Muscle of back (tissue), 3 donors: ENCODE measurements at regions not wholly inside any gene's neighbourhood (a gene's known extent, or its start where the extent isn't known, plus 50 kb on each side); places are given as distances from the start of the nearest gene placed in this dataset.
A peak's percentile ranks its signal among the peaks of the same experiment; 100 is the strongest.
"Not testable (repeated sequence)": the region's sequence is repeated elsewhere in the genome, so short reads cannot be mapped to it uniquely, and the experiment has no call there.

Experiments
- DNase-seq, 3 donors: peaks; one replicate each; pipeline versions ENCODE4 v3.0.0 to v3.0.0-alpha.2; 2013

DNA sequence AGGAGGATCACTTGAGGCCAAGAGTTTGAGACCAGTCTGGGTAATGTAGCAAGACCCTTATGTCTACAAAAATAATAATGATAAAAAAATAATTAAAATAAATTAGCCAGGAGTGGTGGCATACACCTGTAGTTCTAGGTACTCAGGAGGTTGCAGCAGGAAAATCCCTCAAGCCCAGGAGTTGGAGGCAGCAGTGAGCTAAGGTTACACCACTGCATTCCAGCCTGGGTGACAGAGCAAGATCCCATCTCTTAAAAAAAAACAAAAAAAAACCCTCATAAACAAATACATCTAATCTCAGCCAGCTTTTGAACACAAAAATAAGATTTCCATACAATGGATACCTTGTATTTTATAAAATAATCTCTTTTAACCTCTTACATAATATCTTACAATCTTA, 363.3 kb upstream of the KLF4 start:
- DNase-seq = no peak

DNA sequence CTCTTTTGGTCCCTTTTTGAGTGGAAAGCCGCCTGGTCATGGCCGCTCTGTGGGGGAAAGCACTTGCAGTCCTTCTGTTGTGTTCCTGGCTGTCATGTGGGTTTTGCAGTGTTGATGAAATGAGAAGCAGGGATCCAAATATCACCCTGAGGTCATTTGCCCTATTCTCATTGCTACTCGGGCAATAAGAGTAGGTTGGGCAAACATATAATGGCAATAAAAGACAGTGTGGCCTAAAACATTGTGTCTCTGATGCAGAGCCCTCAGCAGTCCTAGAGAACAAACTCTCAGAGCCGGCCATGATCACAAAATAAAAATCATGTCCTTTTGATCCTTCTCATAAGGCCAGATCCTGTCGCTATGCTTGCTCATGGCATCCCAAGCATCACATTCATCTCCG, 361.1 kb upstream of the KLF4 start:
- DNase-seq = no peak

DNA sequence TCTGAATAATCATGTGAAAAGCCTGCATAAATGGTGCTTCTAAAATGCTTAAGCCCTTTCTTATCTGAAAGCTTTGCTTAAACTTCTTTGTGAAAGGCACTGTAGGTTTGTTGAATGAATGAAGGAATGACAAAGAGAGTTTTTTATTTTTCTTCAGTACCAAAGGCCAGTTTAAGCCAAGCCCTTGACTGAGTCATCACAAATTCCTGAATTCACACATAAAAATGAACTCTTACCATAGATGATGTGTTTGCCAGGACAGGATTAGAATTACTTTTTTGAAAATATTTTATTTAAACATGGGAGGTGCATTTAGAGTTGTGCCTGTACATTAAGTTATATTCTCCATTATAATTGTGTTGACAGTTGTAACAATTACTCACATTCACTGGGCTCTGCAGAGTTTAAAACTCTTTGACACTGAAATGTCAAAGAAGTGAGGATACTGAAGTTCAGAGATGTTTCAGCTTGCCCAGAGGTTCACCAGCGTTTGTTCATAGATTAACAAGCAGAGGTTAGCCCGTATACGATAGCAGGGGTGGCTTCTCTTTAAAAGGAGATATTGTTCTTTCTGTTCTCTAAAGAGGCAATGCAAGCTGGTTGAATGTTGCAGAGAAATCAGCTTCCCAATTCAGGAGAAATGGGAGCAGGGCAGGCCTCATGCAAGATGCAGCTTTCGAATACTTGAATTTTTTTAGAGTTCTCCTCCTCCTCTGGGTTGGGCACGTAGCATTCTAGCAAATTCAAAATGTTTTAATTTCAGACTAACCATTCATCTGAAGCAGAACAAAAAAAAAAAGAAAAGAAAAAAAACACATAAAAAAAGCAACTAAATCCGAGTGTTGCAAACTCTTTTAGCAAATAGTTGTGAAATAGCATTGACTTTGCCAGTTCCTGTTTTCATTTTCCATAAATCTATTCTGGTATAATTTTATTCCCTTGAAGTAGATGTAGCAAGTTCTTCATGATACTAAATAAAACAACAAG, 358.7 kb upstream of the KLF4 start:
- peak in 1 of 3 donors; percentile 38 for DNase-seq

DNA sequence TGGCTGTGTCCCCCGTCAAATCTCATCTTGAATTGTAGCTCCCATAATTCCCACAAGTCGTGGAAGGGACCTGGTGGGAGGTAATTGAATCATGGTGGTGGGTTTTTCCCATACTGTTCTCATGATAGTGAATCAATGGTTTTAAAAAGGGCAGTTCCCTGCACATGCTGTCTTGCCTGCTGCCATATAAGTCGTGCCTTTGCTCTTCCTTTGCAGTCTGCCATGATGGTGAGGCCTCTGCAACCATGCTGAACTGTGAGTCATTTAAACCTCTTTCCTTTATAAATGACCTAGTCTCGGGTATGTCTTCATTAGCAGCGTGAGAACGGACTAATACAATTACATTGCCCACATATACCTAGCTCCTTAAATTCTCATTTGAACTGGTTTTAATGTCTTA, 353.0 kb upstream of the KLF4 start:
- no peak for DNase-seq

DNA sequence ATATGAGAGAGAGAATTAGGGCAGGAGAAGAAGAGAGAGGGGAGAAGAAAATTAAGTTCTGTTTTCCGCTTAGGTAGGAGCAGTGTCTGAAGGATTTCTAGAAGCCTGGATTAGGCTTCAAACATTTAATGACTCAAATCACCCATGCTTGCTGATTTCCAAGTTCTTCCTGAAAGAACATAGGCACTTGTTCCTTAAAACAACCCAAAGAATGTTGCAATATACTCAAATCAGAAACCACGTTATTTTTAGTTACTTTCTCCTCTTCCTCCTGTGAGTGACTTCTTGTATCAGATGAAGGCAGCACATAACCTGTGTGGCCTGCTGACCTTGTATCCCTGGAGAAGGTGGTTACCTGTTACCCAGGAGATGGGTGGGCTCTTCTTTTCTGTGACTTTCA, 351.5 kb upstream of the KLF4 start:
- no peak for DNase-seq

DNA sequence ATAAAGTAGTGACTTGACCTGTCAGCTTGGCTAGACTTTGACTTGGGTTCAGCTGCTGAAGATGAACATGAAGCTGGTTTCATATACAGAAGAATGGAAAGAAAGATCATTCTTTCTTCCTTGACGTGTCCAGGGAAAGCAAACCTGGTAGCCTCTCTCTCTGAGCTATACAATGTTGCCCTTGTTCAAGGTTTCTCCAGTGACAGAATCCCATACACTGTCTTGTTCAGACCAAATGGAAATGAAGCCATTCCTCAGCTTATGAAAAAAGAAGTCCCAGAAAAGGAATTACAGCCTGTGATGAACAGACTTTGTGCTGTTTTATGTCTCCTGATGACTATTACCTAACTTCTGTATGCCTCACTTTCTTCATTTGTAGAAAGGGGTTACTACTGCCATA, 349.8 kb upstream of the KLF4 start:
- DNase-seq = no peak

DNA sequence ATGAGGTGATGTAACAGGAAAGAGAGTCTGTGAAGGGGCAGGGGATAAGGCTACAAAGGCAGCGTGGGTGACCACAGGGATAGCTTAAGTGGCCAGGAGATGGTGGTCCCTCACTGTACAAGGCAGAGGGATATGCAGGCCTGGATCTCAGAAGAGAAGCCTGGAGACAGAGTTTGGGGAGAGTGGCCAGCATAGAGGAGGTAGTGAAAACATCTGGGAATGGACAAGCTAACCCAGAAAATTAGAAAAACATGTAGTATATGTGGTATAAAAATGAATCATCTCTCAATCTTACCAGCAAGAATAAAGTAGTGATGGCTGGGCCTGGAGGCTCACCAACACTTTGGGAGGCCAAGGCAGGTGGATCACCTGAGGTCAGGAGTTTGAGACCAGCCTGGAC, 349.2 kb upstream of the KLF4 start:
- DNase-seq = no peak

DNA sequence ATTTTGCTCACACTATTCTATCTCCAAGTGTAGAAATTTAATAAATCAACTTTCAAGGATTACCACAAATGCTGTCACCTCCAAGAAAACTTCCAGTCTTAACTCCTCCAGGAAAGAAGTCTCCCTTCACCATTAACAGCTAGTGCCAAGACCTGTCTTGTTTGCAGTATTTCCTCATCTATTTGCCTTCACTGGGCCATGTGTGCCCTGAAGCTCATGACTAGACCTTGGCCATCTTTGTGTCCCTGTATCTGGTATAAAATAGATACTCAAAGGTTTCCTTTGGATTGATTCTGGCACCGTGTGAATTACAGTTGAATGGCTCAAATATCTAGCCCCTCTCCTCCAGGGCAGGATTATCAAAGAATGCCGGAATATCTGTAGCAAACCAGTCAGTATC, 346.7 kb upstream of the KLF4 start:
- DNase-seq = no peak

DNA sequence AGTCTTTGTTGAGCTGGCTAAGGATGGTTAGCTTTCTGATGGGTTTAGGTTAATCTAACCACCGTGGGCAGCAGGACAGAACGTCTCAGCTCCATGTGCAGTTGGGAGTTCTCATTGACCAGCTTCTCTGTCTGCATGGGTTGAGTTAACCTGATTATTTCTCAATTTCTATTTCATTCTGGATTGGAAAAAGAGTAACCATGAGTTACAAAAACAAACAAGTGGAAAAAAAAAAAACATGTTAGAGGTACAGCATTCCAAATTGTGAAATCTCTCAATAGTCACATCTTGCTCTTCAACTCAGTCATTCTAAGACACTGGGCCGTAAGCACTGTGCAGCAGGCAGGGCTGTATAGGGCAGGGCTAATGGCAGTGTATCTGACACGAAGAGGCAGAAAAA, 343.7 kb upstream of the KLF4 start:
- no peak for DNase-seq

DNA sequence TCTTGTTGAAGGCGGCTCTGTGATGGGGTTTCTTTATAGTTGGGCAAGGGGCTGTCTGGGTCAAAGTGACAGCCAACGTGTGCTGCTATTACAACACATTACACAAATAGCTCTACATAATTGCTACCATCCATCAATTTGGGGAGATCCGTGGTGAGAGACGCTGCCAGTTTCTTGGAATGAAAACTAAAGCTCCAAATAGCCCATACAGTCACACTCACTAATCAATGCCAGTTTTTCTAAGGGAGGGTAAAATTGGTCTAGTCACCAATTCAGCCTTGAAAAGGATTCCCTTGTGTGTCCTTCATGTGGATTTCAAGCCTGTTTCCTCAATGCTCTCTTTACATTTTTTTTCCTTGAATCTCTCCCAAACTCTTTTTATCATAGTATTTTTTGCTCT, 343.3 kb upstream of the KLF4 start:
- DNase-seq = no peak

DNA sequence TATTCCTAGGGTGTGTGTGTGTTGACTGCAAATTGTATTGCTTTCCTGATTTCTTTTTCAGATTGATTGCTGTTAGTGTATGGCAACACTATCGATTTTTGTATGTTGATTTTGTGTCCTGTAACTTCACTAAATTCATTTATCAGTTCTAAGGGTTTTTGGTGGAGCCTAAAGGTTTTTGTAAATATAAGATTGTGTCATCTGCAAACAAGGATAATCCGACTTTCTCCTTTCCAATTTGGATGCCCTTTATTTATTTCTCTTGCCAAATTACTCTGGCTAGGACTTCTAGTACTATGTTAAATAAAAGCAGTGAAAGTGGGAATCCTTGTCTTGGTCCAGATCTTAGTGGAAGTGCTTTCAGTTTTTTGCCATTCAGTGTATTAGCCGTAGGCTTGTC, 340.9 kb upstream of the KLF4 start:
- DNase-seq = no peak

DNA sequence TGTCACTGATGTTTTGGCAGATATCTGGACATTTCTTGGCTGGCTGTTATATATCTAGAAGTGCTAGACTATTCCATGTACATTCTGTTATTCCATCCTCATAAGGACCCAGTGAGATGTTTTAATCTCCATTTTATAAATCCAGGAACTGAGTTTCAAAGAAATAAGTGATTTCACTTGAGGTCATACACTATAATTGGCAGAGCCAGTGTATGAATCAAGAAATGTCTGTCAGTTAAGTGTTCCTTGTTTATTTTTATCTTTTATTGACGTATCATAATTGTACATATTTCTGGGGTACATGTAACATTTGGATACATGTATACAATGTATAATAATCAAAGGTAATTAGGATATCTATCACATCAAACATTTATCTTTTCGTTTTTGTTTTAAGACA, 338.3 kb upstream of the KLF4 start:
- DNase-seq = no peak

DNA sequence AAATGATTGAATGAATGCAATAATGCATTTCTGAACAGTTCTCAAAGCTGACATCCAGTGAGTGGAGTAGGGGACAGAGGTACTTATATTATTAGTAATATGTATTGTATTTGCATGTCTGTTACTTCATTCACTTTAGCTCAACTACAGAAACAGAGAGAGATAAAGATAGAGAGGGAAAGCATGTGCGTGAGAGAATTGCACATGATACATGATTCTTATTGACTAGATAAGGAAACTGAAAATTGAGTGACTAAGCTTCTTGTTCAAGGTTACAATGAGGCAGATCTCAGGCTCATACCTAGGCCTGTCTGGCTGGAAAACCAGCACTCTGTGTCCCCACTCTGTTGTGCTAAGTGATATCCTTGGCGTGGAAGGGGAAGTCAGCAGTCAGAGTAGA, 337.7 kb upstream of the KLF4 start:
- no peak for DNase-seq

DNA sequence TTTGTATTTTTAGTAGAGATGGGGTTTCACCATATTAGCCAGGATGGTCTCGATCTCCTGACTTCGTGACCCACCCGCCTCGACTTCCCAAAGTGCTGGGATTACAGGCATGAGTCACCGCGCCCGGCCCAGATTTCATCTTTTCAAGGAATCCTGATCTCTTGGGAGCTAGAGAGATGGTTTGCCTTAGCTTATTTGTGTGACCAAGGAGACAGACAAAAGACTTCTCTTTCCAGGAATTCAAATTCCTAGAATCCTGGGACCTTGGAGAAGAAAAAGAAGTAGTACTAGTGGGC, 337.1 kb upstream of the KLF4 start:
- not testable (repeated sequence) for DNase-seq

DNA sequence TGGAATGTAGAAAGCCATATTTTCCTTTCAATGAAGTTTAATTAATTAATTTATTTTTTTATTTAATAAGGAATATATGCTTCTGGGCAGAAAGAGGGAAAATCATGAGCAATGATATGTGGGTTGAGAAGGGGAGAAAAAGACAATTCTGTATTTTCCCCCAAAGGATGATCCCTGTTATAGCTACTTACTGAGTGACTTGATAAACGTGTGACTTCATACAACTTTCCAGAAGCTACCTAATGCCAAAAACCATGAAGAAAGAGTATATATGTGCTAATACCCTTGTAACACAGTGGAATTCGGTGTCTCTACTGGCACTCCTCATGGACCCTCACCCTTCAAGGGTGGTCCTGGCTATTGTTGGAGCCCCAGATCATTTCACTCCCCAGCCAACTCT, 335.0 kb upstream of the KLF4 start:
- DNase-seq = no peak

DNA sequence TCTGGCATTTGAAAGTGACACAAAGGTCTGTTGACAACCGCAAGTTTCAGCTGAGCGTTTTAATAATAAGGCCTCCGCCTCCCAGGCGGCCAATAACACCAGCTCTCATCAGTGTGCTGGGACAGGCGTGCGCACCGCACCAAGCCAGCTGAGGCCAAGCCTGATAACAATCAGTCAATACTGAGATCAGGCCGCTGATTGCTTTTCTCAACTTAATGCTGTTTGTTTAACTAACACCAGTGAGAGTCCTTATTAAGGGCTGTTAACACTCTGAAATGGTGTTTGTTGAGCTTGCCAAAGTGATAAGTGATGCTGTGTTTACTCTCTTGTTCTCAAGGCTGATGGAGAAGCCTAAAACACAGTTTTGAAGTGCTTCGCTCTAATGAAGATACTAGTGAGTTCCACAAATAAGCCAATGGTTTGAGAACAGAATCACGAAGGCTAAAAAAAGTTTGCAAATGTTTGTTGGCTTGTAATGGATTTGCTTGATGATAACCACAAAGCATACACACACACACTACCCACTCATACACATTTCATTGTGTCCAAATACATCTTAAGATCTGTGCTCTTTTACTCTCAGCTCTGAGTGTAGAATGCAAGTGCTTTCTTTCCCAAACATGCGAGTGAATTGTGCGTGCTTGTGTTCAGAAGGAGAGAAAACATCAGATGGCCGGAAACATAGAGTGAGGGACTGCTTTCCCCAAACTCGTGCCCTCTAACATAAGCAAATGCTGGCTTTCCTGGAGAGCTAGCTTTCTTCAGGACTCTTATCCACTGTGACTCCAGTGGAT, 330.4 kb upstream of the KLF4 start:
- DNase-seq = no peak

DNA sequence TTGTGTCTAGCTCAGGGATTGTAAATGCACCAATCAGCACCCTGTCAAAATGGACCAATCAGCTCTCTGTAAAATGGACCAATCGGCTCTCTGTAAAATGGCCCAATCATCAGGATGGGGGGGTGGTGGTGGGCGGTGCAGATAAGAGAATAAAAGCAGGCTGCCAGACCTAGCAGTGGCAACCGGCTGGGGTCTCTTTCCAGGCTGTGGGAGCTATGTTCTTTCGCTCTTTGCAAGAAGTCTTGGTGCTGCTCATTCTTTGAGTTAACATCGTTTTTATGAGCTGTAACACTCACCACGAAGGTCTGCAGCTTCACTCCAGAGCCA, 328.9 kb upstream of the KLF4 start:
- DNase-seq = not testable (repeated sequence)

DNA sequence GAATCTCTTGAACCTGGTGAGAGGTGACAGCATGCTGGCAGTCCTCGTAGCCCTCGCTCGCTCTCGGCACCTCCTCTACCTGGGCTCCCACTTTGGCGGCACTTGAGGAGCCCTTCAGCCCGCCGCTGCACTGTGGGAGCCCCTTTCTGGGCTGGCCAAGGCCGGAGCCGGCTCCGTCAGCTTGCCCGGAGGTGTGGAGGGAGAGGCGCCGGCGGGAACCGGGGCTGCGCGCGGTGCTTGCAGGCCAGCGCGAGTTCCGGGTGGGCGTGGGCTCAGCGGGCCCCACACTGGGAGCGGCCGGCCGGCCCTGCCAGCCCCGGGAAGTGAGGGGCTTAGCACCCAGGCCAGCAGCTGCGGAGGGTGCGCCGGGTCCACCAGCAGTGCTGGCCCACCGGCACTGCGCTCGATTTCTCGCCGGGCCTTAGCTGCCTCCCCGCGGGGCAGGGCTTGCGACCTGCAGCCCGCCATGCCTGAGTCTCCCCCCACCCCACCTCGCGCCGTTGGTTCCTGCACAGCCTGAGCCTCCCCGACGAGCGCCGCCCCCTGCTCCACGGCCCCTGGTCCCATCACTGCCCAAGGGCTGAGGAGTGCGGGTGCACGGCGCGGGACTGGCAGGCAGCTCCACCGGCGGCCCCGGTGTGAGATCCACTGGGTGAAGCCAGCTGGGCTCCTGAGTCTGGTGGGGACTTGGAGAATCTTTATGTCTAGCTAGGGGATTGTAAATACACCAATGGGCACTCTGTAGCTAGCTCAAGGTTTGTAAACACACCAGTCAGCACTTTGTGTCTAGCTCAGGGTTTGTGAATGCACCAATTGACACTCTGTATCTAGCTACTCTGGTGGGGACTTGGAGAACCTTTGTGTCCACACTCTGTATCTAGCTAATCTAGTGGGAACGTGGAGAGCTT, 328.3 kb upstream of the KLF4 start:
- DNase-seq = not testable (repeated sequence)

DNA sequence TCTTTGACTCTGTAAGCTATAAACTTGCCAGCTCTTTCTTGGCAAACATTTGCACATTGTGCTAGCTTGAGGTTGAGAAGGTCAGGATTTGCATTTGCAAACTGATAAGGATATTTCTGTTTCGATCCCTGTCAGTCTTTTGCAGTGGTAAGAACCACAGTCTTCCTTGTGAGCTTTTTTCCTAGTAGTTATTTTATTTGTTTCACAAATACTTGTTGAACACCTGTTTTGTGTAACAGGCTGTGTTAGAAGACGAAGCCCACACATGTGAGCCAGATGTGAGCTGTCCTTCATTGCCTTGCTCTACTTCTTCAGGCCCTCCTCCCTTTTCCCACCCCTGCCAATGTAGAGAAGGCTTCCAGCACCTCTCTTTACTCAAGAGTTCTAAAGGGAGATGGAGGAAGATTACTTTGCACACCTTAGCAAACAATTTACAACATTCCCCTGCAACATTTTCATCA, 327.0 kb upstream of the KLF4 start:
- DNase-seq = no peak

DNA sequence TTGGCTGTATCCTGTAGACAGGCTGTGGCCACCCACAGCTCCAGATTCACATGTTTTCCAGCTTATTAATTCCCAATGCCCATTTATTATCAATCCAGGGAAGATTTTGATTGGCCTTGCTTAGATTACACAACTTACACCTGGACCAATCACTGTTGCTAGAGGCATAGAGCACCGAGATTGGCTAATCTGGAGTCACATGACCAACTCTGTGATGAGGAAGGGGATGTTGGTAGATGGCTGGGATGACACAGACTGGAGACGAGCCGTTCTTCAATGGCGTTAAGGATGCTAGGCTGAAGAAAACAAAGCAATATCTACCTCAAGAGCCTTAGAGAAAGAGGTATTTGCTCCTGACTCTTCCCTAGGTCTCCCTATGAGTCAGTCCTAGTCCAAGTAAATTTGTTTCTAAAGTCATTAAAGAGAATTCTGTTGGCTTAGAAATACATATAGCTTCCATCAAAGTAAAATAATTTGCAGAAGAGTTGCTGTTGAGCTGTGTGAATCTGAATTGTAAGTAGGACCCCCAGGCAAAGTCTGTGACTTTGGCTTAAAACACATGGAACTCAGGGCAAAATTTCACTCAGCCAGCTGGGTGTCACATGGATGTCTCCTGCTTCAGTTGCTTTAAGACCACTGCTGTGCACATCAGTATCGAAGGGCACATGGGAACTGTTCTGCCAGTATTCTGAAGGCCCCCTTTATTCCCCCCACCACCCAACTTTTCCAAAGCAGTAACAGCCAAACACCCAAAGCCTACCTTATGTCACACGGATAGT, 326.4 kb upstream of the KLF4 start:
- DNase-seq = no peak

DNA sequence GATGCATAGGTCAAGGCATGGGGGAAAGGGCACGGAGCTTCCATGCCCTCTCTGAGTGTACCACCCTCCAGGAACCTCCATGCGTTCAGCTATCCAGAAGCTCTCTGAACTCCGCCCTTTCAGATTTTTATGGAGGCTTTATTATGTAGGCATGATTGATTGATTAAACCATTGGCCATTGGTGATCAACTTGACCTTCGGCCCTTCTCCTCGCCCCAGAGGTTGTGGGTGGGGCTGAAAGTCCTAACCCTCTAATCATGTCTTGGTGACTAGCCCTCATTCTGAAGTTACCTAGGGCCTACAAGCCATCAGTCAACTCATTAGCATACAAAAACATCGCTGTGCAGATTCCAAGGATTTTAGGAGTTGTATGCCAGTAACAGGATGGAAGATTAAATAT, 323.7 kb upstream of the KLF4 start:
- no peak for DNase-seq
